ENCODE measurements at regions not wholly inside any gene's neighbourhood (a gene's known extent, or its start where the extent isn't known, plus 50 kb on each side); places are given as distances from the start of the nearest gene placed in this dataset.

DNA sequence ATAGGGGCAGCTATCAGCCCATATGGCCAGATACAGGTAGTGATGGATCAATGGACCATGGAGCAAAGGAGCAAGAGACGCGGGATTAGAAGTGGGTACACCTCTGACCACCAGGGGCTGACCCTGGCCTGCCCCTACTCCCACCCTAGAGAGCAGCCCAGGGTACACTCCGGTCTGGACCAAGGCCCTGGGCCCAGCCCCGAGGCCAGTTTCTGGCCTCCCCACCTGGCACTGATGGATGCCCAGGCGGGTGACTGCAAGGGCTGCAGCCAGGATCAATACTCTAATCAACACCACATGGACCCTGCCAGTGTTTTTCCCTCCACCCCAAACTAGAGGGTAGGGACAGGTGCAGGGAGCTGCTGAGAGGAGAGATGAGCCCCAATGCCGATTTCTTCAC lies 74.1 kb upstream of the NECTIN1 start:
- BruUV-seq (replicated peaks), result no TSS peak
- dilution Hi-C loops (cut with MboI; ENCODE audit: extremely low pct_ligation_motif_present, low sequenced_read_pairs) (no loop called here), intact Hi-C loops (cut with micrococcal nuclease) (no loop called here)
- Histone ChIP-seq H3K9me1 (replicated peaks; ENCODE audit: control insufficient read depth, extremely low read depth, insufficient read depth, low read length) (no peaks in the 10 kb centered on the region), H3K4me2 (ENCODE audit: insufficient read depth, low read length) (no peak overlapping the region), H4K20me1 (replicated peaks; ENCODE audit: control insufficient read depth, extremely low read depth, insufficient read depth, low read length) (no peaks in the 10 kb centered on the region), H3K36me3 (ENCODE audit: control insufficient read depth in 2 of 2, extremely low read depth in 1 of 2, insufficient read depth in 2 of 2, low read length in 2 of 2) (no peaks in the 10 kb centered on the region), H3K9ac (replicated peaks; ENCODE audit: extremely low read depth, insufficient read depth, low read length) (no peak overlapping the region), H3K27ac (ENCODE audit: insufficient read depth, low read depth, low read length) (no peak overlapping the region), H3K27me3 (ENCODE audit: control insufficient read depth in 2 of 2, insufficient read depth in 2 of 2, low read length in 2 of 2) (no peaks in the 10 kb centered on the region), H3K79me2 (ENCODE audit: control insufficient read depth, insufficient read depth, low read length) (no peaks in the 10 kb centered on the region), H3K4me1 (ENCODE audit: control insufficient read depth, extremely low read depth, insufficient read depth, low read length) (no peaks in the 10 kb centered on the region), H3K9me3 (replicated peaks; ENCODE audit: control insufficient read depth, insufficient read depth, low read length) (no peaks in the 10 kb centered on the region), H3K4me3 (replicated peaks in 1 of 3; ENCODE audit: insufficient read depth in 1 of 3, low read depth in 1 of 3, low read length in 3 of 3) (no peak overlapping the region), H2AFZ (ENCODE audit: low read depth, low read length) (no peak overlapping the region)
- FAIRE-seq, result no peak
- TF ChIP-seq EZH2 (IDR thresholded peaks at IDR 0.05; ENCODE audit: borderline replicate concordance, low read depth, low read length, severe bottlenecking), result no peak
- no peak for TF ChIP-seq POLR2A (IDR thresholded peaks at IDR 0.05; ENCODE audit: low read depth, low read length)
- TF ChIP-seq JUN (IDR thresholded peaks at IDR 0.05; ENCODE audit: borderline replicate concordance, insufficient read depth, insufficient read length, low read depth), result no peak
- TF ChIP-seq FOS (IDR thresholded peaks at IDR 0.05; ENCODE audit: borderline replicate concordance, insufficient read depth, low read length), result no peak
- TF ChIP-seq MYC (IDR thresholded peaks at IDR 0.05; ENCODE audit: low read depth, low read length), result no peak
- POLR2A ChIA-PET, result no interaction called here
- CTCF ChIA-PET, result no interaction called here
- no peak for DNase-seq (ENCODE audit: low read depth, low spot score)

DNA sequence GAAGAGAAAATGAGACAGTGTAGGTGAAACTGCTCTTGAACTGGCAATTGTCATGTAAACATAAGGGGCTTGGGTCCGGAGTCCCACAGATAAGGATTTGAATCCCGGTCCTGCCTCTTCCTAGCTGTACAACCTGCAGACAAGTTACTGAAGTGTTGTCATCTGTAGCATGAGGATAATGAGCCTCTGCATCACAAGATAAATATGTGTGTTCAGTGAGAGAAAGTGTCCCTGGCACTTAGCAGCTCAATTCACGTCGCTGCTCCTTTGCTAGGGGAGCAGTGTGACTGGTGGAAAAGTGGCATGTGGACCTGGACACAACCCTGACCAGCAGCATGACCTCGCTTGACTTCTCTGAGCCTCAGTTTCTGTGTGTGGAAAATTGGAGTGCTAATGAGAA lies 73.7 kb upstream of the NECTIN1 start:
- Histone ChIP-seq H3K9ac (replicated peaks; ENCODE audit: extremely low read depth, insufficient read depth, low read length) (no peak overlapping the region), H3K27me3 (ENCODE audit: control insufficient read depth in 2 of 2, insufficient read depth in 2 of 2, low read length in 2 of 2) (no peaks in the 10 kb centered on the region), H2AFZ (ENCODE audit: low read depth, low read length) (no peak overlapping the region), H3K9me1 (replicated peaks; ENCODE audit: control insufficient read depth, extremely low read depth, insufficient read depth, low read length) (no peaks in the 10 kb centered on the region), H3K79me2 (ENCODE audit: control insufficient read depth, insufficient read depth, low read length) (no peaks in the 10 kb centered on the region), H3K36me3 (ENCODE audit: control insufficient read depth in 2 of 2, extremely low read depth in 1 of 2, insufficient read depth in 2 of 2, low read length in 2 of 2) (no peaks in the 10 kb centered on the region), H3K4me3 (replicated peaks in 1 of 3; ENCODE audit: insufficient read depth in 1 of 3, low read depth in 1 of 3, low read length in 3 of 3) (no peak overlapping the region), H3K9me3 (replicated peaks; ENCODE audit: control insufficient read depth, insufficient read depth, low read length) (no peaks in the 10 kb centered on the region), H3K27ac (ENCODE audit: insufficient read depth, low read depth, low read length) (no peak overlapping the region), H3K4me1 (ENCODE audit: control insufficient read depth, extremely low read depth, insufficient read depth, low read length) (no peaks in the 10 kb centered on the region), H4K20me1 (replicated peaks; ENCODE audit: control insufficient read depth, extremely low read depth, insufficient read depth, low read length) (no peaks in the 10 kb centered on the region), H3K4me2 (ENCODE audit: insufficient read depth, low read length) (no peak overlapping the region)
- dilution Hi-C loops (cut with MboI; ENCODE audit: extremely low pct_ligation_motif_present, low sequenced_read_pairs), result no loop called here
- ChIA-PET POLR2A (no interaction called here), CTCF (no interaction called here)
- no TSS peak for BruUV-seq (replicated peaks)
- no peak for TF ChIP-seq GATA2 (IDR thresholded peaks at IDR 0.05; ENCODE audit: insufficient read depth, insufficient read length, low read depth, low read length)
- TF ChIP-seq FOS (IDR thresholded peaks at IDR 0.05; ENCODE audit: borderline replicate concordance, insufficient read depth, low read length), result no peak
- no peak for TF ChIP-seq POLR2A (IDR thresholded peaks at IDR 0.05; ENCODE audit: low read depth, low read length)
- no peak for TF ChIP-seq MYC (IDR thresholded peaks at IDR 0.05; ENCODE audit: low read depth, low read length)
- TF ChIP-seq EZH2 (IDR thresholded peaks at IDR 0.05; ENCODE audit: borderline replicate concordance, low read depth, low read length, severe bottlenecking), result no peak
- no peak for TF ChIP-seq JUN (IDR thresholded peaks at IDR 0.05; ENCODE audit: borderline replicate concordance, insufficient read depth, insufficient read length, low read depth)
- TF ChIP-seq, protein P1, sequence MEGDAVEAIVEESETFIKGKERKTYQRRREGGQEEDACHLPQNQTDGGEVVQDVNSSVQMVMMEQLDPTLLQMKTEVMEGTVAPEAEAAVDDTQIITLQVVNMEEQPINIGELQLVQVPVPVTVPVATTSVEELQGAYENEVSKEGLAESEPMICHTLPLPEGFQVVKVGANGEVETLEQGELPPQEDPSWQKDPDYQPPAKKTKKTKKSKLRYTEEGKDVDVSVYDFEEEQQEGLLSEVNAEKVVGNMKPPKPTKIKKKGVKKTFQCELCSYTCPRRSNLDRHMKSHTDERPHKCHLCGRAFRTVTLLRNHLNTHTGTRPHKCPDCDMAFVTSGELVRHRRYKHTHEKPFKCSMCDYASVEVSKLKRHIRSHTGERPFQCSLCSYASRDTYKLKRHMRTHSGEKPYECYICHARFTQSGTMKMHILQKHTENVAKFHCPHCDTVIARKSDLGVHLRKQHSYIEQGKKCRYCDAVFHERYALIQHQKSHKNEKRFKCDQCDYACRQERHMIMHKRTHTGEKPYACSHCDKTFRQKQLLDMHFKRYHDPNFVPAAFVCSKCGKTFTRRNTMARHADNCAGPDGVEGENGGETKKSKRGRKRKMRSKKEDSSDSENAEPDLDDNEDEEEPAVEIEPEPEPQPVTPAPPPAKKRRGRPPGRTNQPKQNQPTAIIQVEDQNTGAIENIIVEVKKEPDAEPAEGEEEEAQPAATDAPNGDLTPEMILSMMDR (IDR thresholded peaks at IDR 0.05; ENCODE audit: extremely low read depth in 1 of 2, insufficient read depth in 1 of 2, low read depth in 1 of 2, low read length in 2 of 2), result no peak
- TF ChIP-seq, protein P2, sequence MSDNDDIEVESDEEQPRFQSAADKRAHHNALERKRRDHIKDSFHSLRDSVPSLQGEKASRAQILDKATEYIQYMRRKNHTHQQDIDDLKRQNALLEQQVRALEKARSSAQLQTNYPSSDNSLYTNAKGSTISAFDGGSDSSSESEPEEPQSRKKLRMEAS (IDR thresholded peaks at IDR 0.05; ENCODE audit: insufficient read depth, insufficient read length), result no peak
- no peak for TF ChIP-seq POLR2AphosphoS5 (IDR thresholded peaks at IDR 0.05; ENCODE audit: insufficient read depth, low read depth, low read length)
- no peak for FAIRE-seq
- DNase-seq (ENCODE audit: low read depth, low spot score), result no peak
- intact Hi-C loops (cut with micrococcal nuclease), result no loop called here

Data from endothelial cell of umbilical vein (primary cell).